Naive thymus-derived CD4-positive, alpha-beta T cell (primary cell): ENCODE measurements at regions not wholly inside any gene's neighbourhood (a gene's known extent, or its start where the extent isn't known, plus 50 kb on each side); places are given as distances from the start of the nearest gene placed in this dataset.

ENCODE experiments used
- ATAC-seq: fragments of 150-1000 bp; cut with Tn5 transposase; 2 replicates; pipeline ENCODE4 v1.10.0; 2021; ENCODE audit warnings: mild to moderate bottlenecking, moderate library complexity
- CTCF ChIA-PET: fragments of 350-600 bp; sonication (Branson Sonifier 250); formaldehyde crosslinking; loops from one replicate; lab custom pipeline; 2021; ENCODE audit warnings: antibody characterized with exemption; lab: Charles Lee
- POLR2A ChIA-PET: fragments of 350-600 bp; sonication (Branson Sonifier 250); formaldehyde crosslinking; loops from one replicate; lab custom pipeline; 2021; ENCODE audit warnings: antibody characterized with exemption, inconsistent platforms; lab: Charles Lee
- DNase-seq, 9 donors: peaks; one replicate each; pipeline versions ENCODE4 v3.0.0 to v3.0.0-alpha.2; 2020 to 2022; ENCODE audit warnings: mixed read lengths in 1 of 9
- H3K27ac ChIP-seq: one replicate; pipeline ENCODE4 v1.7.0; 2013; ENCODE audit warnings: mild to moderate bottlenecking, low read depth, low read length, moderate library complexity
- H3K27me3 ChIP-seq, 2 donors: one replicate each; pipeline ENCODE4 v1.7.0; 2013; ENCODE audit warnings: low read length in 2 of 2, mild to moderate bottlenecking in 2 of 2, moderate library complexity in 2 of 2; ENCODE audit not compliant: control insufficient read depth in 2 of 2, insufficient read depth in 2 of 2
- H3K36me3 ChIP-seq, 3 experiments: 1 replicate in 2 of 3; 2 replicates in 1 of 3; pipeline ENCODE4 v1.7.0; 2013; ENCODE audit warnings: low read length in 3 of 3, mild to moderate bottlenecking in 3 of 3, moderate library complexity in 1 of 3; ENCODE audit not compliant: insufficient read depth in 3 of 3, control insufficient read depth in 2 of 3
- H3K4me1 ChIP-seq, 2 donors: one replicate each; pipeline ENCODE4 v1.7.0; 2013; ENCODE audit warnings: low read length in 2 of 2, mild to moderate bottlenecking in 2 of 2, moderate library complexity in 1 of 2; ENCODE audit not compliant: control insufficient read depth in 2 of 2, insufficient read depth in 2 of 2
- H3K4me3 ChIP-seq: 2 replicates; pipeline ENCODE4 v1.7.0; 2013; ENCODE audit warnings: mild to moderate bottlenecking, low read length
- H3K9me3 ChIP-seq, 3 experiments: 1 replicate in 2 of 3; 2 replicates in 1 of 3; pipeline ENCODE4 v1.7.0; 2013; ENCODE audit warnings: low read length in 3 of 3; ENCODE audit not compliant: control insufficient read depth in 2 of 3
- H3K27ac Mint-ChIP-seq, 9 donors: one replicate each; pipeline ENCODE4 v1.8.0; 2020 to 2022; ENCODE audit warnings: mixed read lengths in 9 of 9, mild to moderate bottlenecking in 8 of 9, moderate library complexity in 5 of 9, inconsistent platforms in 2 of 9
- H3K27me3 Mint-ChIP-seq, 5 donors: one replicate each; pipeline ENCODE4 v1.8.0; 2021 to 2022; ENCODE audit warnings: mixed read lengths in 5 of 5, mild to moderate bottlenecking in 1 of 5
- H3K36me3 Mint-ChIP-seq, 5 donors: one replicate each; pipeline ENCODE4 v1.8.0; 2020 to 2022; ENCODE audit warnings: mixed read lengths in 5 of 5, mild to moderate bottlenecking in 3 of 5, inconsistent platforms in 1 of 5
- H3K4me1 Mint-ChIP-seq, 7 donors: one replicate each; pipeline ENCODE4 v1.8.0; 2020 to 2022; ENCODE audit warnings: mixed read lengths in 7 of 7, mild to moderate bottlenecking in 3 of 7, inconsistent platforms in 1 of 7
- H3K4me3 Mint-ChIP-seq, 10 donors: one replicate each; pipeline ENCODE4 v1.8.0; 2020 to 2022; ENCODE audit warnings: mild to moderate bottlenecking in 10 of 10, mixed read lengths in 10 of 10, moderate library complexity in 6 of 10, inconsistent platforms in 2 of 10
- H3K9me3 Mint-ChIP-seq, 11 donors: one replicate each; pipeline ENCODE4 v1.8.0; 2020 to 2022; ENCODE audit warnings: mixed read lengths in 11 of 11, mild to moderate bottlenecking in 4 of 11, inconsistent platforms in 1 of 11, moderate library complexity in 1 of 11
- intact Hi-C, 2 donors: fragments of 100-400 bp; cut with micrococcal nuclease; formaldehyde crosslinking; loops; one replicate each; pipeline ENCODE4 v1.15.1; 2023

- H3K27ac ChIP-seq, result no peak overlapping the region
- ChIA-PET POLR2A (no interaction called here), CTCF (no interaction called here)
- ATAC-seq (no peak), DNase-seq (no peak)
- no peak overlapping the region for H3K27ac Mint-ChIP-seq
- H3K9me3 Mint-ChIP-seq, result peaks cover 4 to 17% (median 12%) of the 10 kb centered on the region in 11 donors
- peaks cover 0 to 9% (median 6%) of the 10 kb centered on the region in 5 donors for H3K36me3 Mint-ChIP-seq
- H3K36me3 ChIP-seq, result no peaks in the 10 kb centered on the region
- peaks cover 0 to 2% (median 0%) of the 10 kb centered on the region in 7 donors for H3K4me1 Mint-ChIP-seq
- intact Hi-C loops, result no loop called here
- no peaks in the 10 kb centered on the region for H3K27me3 Mint-ChIP-seq
- H3K4me3 Mint-ChIP-seq, result no peak overlapping the region
- H3K9me3 ChIP-seq, result peaks cover 0 to 7% (median 6%) of the 10 kb centered on the region in 3 experiments
- H3K4me1 ChIP-seq, result no peaks in the 10 kb centered on the region
- H3K4me3 ChIP-seq, result no peak overlapping the region
- no peaks in the 10 kb centered on the region for H3K27me3 ChIP-seq
Measured at GRCh38 chr4:153970169-153970568, 181.3 kb upstream of the SFRP2 start.

GRCh38 chr4:153969542-153969941, 180.7 kb upstream of the SFRP2 start:
- Mint-ChIP-seq H3K4me3 (no peak overlapping the region), H3K27me3 (no peaks in the 10 kb centered on the region), H3K4me1 (peaks cover 0 to 9% (median 0%) of the 10 kb centered on the region in 7 donors), H3K9me3 (peaks cover 4 to 11% (median 7%) of the 10 kb centered on the region in 11 donors), H3K36me3 (peaks cover 0 to 7% (median 5%) of the 10 kb centered on the region in 5 donors), H3K27ac (no peak overlapping the region)
- Histone ChIP-seq H3K9me3 (peaks cover 0 to 2% (median 1%) of the 10 kb centered on the region in 3 experiments), H3K36me3 (no peaks in the 10 kb centered on the region), H3K27me3 (no peaks in the 10 kb centered on the region), H3K27ac (no peak overlapping the region), H3K4me1 (no peaks in the 10 kb centered on the region), H3K4me3 (no peak overlapping the region)
- no peak for DNase-seq
- POLR2A ChIA-PET, result no interaction called here
- intact Hi-C loops, result no loop called here
- CTCF ChIA-PET, result no interaction called here
- ATAC-seq, result no peak

- ATAC-seq, result no peak
- H3K27me3 ChIP-seq, result no peaks in the 10 kb centered on the region
- no peak overlapping the region for H3K27ac Mint-ChIP-seq
- H3K36me3 Mint-ChIP-seq, result no peaks in the 10 kb centered on the region
- ChIA-PET POLR2A (no interaction called here), CTCF (no interaction called here)
- H3K9me3 Mint-ChIP-seq, result no peaks in the 10 kb centered on the region
- no peaks in the 10 kb centered on the region for H3K36me3 ChIP-seq
- no peak for DNase-seq
- H3K4me3 Mint-ChIP-seq, result no peak overlapping the region
- no peak overlapping the region for H3K4me3 ChIP-seq
- peaks cover 0 to 9% (median 0%) of the 10 kb centered on the region in 7 donors for H3K4me1 Mint-ChIP-seq
- intact Hi-C loops, result no loop called here
- H3K27me3 Mint-ChIP-seq, result peaks cover 0 to 1% (median 0%) of the 10 kb centered on the region in 5 donors
- no peaks in the 10 kb centered on the region for H3K4me1 ChIP-seq
- H3K9me3 ChIP-seq, result no peaks in the 10 kb centered on the region
- no peak overlapping the region for H3K27ac ChIP-seq
Measured at GRCh38 chr4:153966641-153967040, 177.8 kb upstream of the SFRP2 start.

GRCh38 chr4:153963216-153963615, 174.3 kb upstream of the SFRP2 start:
- peaks cover 0 to 4% (median 0%) of the 10 kb centered on the region in 11 donors for H3K9me3 Mint-ChIP-seq
- Histone ChIP-seq H3K27me3 (no peaks in the 10 kb centered on the region), H3K36me3 (no peaks in the 10 kb centered on the region), H3K4me1 (no peaks in the 10 kb centered on the region), H3K4me3 (no peak overlapping the region), H3K27ac (no peak overlapping the region), H3K9me3 (no peaks in the 10 kb centered on the region)
- DNase-seq (no peak), ATAC-seq (no peak)
- intact Hi-C loops, result no loop called here
- no peaks in the 10 kb centered on the region for H3K36me3 Mint-ChIP-seq
- peaks cover 0 to 10% (median 0%) of the 10 kb centered on the region in 7 donors for H3K4me1 Mint-ChIP-seq
- ChIA-PET POLR2A (no interaction called here), CTCF (no interaction called here)
- H3K27ac Mint-ChIP-seq, result no peak overlapping the region
- peaks cover 0 to 3% (median 0%) of the 10 kb centered on the region in 5 donors for H3K27me3 Mint-ChIP-seq
- no peak overlapping the region for H3K4me3 Mint-ChIP-seq

- H3K4me1 ChIP-seq, result no peaks in the 10 kb centered on the region
- CTCF ChIA-PET, result no interaction called here
- ATAC-seq, result no peak
- no peaks in the 10 kb centered on the region for H3K36me3 ChIP-seq
- Mint-ChIP-seq H3K27ac (peak overlapping the region in 1 of 9 donors; percentile 56), H3K9me3 (peaks cover 0 to 8% (median 0%) of the 10 kb centered on the region in 11 donors), H3K36me3 (peaks cover 0 to 3% (median 0%) of the 10 kb centered on the region in 5 donors), H3K4me1 (peaks cover 0 to 10% (median 0%) of the 10 kb centered on the region in 7 donors), H3K27me3 (peaks cover 0 to 3% (median 0%) of the 10 kb centered on the region in 5 donors), H3K4me3 (peak overlapping the region in 2 of 10 donors; percentile 33 to 68)
- POLR2A ChIA-PET, result no interaction called here
- H3K27me3 ChIP-seq, result no peaks in the 10 kb centered on the region
- no peak for DNase-seq
- no peak overlapping the region for H3K27ac ChIP-seq
- intact Hi-C loops, result no loop called here
- no peaks in the 10 kb centered on the region for H3K9me3 ChIP-seq
- no peak overlapping the region for H3K4me3 ChIP-seq
Measured at GRCh38 chr4:153962311-153963039, 173.6 kb upstream of the SFRP2 start.

DNA sequence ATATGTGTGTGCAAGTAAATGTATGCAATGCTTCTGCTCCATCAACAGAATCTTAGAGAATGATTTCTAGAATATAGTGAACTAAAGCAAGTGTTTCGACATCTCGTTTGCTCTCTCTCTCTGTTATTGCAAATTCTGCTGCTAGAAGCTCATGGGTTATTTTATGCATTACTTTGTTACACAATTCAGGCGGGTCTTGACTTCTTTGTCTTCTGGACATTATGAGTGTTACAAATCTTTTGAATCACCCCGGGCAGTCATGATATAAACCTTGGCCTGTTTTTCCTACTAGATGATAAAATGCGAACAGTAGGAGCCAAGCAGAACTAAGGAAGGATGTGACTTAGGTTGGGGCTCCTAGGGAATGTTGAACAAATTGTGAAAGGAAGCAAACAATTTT, 166.4 kb upstream of the SFRP2 start:
- Histone ChIP-seq H3K27me3 (no peaks in the 10 kb centered on the region), H3K27ac (no peak overlapping the region), H3K9me3 (no peaks in the 10 kb centered on the region), H3K4me3 (no peak overlapping the region), H3K4me1 (peaks cover 4 to 6% of the 10 kb centered on the region in 2 donors), H3K36me3 (no peaks in the 10 kb centered on the region)
- ChIA-PET CTCF (no interaction called here), POLR2A (no interaction called here)
- DNase-seq (no peak), ATAC-seq (no peak)
- Mint-ChIP-seq H3K27me3 (peaks cover 0 to 12% (median 5%) of the 10 kb centered on the region in 5 donors), H3K9me3 (peaks cover 0 to 8% (median 0%) of the 10 kb centered on the region in 11 donors), H3K4me3 (no peak overlapping the region), H3K4me1 (peaks cover 3 to 9% (median 5%) of the 10 kb centered on the region in 7 donors), H3K27ac (no peak overlapping the region), H3K36me3 (peaks cover 0 to 4% (median 0%) of the 10 kb centered on the region in 5 donors)
- intact Hi-C loops, result no loop called here

DNA sequence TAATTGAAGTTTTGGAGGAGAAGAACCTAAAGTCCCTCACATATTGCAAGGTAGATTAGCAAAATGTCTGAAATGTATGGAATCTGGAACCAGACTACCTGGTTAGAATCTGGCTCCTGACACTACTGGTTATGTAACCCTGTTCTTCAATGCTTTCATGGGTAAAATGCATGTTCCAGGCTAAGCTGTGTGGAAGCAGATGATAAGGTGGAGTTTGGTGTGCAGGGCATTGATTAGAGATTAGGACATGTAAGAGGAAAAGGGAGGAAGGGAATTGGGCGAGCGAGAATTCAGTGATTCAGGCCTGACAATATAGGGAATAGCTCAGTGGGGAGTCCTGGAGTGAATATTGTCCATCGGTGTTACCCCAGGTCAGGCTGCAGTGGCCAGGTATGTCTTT, 165.8 kb upstream of the SFRP2 start:
- intact Hi-C loops, result no loop called here

More for the DNA sequence above, 165.8 kb upstream of the SFRP2 start:
- Mint-ChIP-seq H3K27ac (no peak overlapping the region), H3K4me3 (no peak overlapping the region), H3K4me1 (peaks cover 6 to 16% (median 12%) of the 10 kb centered on the region in 7 donors), H3K9me3 (peaks cover 0 to 8% (median 0%) of the 10 kb centered on the region in 11 donors), H3K27me3 (peaks cover 0 to 14% (median 5%) of the 10 kb centered on the region in 5 donors), H3K36me3 (peaks cover 0 to 4% (median 0%) of the 10 kb centered on the region in 5 donors)
- Histone ChIP-seq H3K4me1 (peaks cover 7 to 13% of the 10 kb centered on the region in 2 donors), H3K27me3 (no peaks in the 10 kb centered on the region), H3K36me3 (no peaks in the 10 kb centered on the region), H3K27ac (no peak overlapping the region), H3K4me3 (no peak overlapping the region), H3K9me3 (no peaks in the 10 kb centered on the region)
- ChIA-PET CTCF (no interaction called here), POLR2A (no interaction called here)
- no peak for ATAC-seq
- no peak for DNase-seq
